ENCODE measurements at regions not wholly inside any gene's neighbourhood (a gene's known extent, or its start where the extent isn't known, plus 50 kb on each side); places are given as distances from the start of the nearest gene placed in this dataset.

- Histone ChIP-seq H3K4me1 (ENCODE audit: insufficient read depth, low read length) (no peaks in the 10 kb centered on the region), H3K4me3 (replicated peaks in 1 of 3; ENCODE audit: insufficient read depth in 1 of 3, low read depth in 2 of 3, low read length in 3 of 3) (no peak overlapping the region), H3K79me2 (ENCODE audit: insufficient read depth, low read length) (no peaks in the 10 kb centered on the region), H4K20me1 (ENCODE audit: insufficient read depth, low read length) (no peaks in the 10 kb centered on the region), H3K27ac (ENCODE audit: extremely low read length, insufficient read depth, low read length) (no peak overlapping the region), H3K4me2 (ENCODE audit: low read depth, low read length) (no peak overlapping the region), H3K36me3 (replicated peaks in 1 of 2; ENCODE audit: control insufficient read depth in 1 of 2, insufficient read depth in 2 of 2, low read length in 2 of 2) (no peaks in the 10 kb centered on the region), H3K27me3 (ENCODE audit: control insufficient read depth in 1 of 2, insufficient read depth in 2 of 2, low read length in 2 of 2) (no peaks in the 10 kb centered on the region), H3K9me3 (ENCODE audit: low read length) (no peaks in the 10 kb centered on the region), H2AFZ (ENCODE audit: low read length) (no peak overlapping the region), H3K9ac (ENCODE audit: insufficient read depth, low read depth, low read length) (no peak overlapping the region)
- 25% methylated on average over 4 of the region's 4 CpGs for WGBS (ENCODE audit: low lambda C conversion rate)
- ChIA-PET CTCF (ENCODE audit: low intra/inter-chr PET ratio, low total read pairs) (interaction anchor here (1.4 to 3.1 kb wide), 2 partner anchors 561 to 823 kb away, joined by 8 to 27 read pairs; no protein-coding TSS in a partner anchor), POLR2A (no interaction called here)
- TF ChIP-seq MAX (IDR thresholded peaks at IDR 0.05) (peak; percentile 53; the same call in 1 of the 2 replicates), TEAD3 (CRISPR knock-in tag; optimal IDR thresholded peaks at IDR 0.05; ENCODE audit: borderline replicate concordance) (peak; percentile 24), REPIN1 (CRISPR knock-in tag; IDR thresholded peaks at IDR 0.05; ENCODE audit: borderline replicate concordance, low read depth) (peak; percentile 28; the same call in 1 of the 2 replicates), CTCF (CRISPR knock-in tag; IDR thresholded peaks at IDR 0.05) (peak; percentile 85), SMC3 (IDR thresholded peaks at IDR 0.05; ENCODE audit: low read length) (peak; percentile 92), ZMYM4 (CRISPR knock-in tag; IDR thresholded peaks at IDR 0.05) (peak; percentile 39; the same call in 1 of the 2 replicates), ZZZ3 (CRISPR knock-in tag; IDR thresholded peaks at IDR 0.05; ENCODE audit: borderline replicate concordance) (no peak), MNT (IDR thresholded peaks at IDR 0.05) (no peak), TFDP1 (CRISPR knock-in tag; IDR thresholded peaks at IDR 0.05; ENCODE audit: borderline replicate concordance) (peak; percentile 55; the same call in 1 of the 2 replicates), ZBTB34 (CRISPR knock-in tag; IDR thresholded peaks at IDR 0.05) (0 out of 2 replicates have a peak, but pooled peaks have one; percentile 31), RAD21 (CRISPR knock-in tag; IDR thresholded peaks at IDR 0.05) (peak; percentile 73), FOSL2 (CRISPR knock-in tag; IDR thresholded peaks at IDR 0.05) (peak; percentile 52; the same call in 1 of the 2 replicates), STAG1 (CRISPR knock-in tag; IDR thresholded peaks at IDR 0.05) (peak; percentile 92), ZSCAN12 (CRISPR knock-in tag; IDR thresholded peaks at IDR 0.05) (no peak), ZNF775 (CRISPR knock-in tag; IDR thresholded peaks at IDR 0.05; ENCODE audit: borderline replicate concordance) (no peak)
- ATAC-seq (peak; percentile 99), FAIRE-seq (peak; percentile 67), DNase-seq (ENCODE audit: low spot score) (peak; percentile 54)
- intact Hi-C loops (cut with micrococcal nuclease; ENCODE audit: unreplicated experiment) (loop anchor here (1.0 to 5.0 kb wide), 5 partner anchors 363 to 823 kb away; partner anchors contain the start of gene PPP3CA), in situ Hi-C loops (cut with HindIII; ENCODE audit: extremely low pct_ligation_motif_present, low pct_unique_long_range_greater_than_20kb) (loop anchor here (10.0 kb wide), 1 partner anchor 566 kb away; no protein-coding TSS in a partner anchor)
- BruUV-seq (replicated peaks) = no TSS peak
Measured at GRCh38 chr4:101730291-101731117, 60.0 kb upstream of the BANK1 start.
